KG1 (cell line): ENCODE measurements at regions not wholly inside any gene's neighbourhood (a gene's known extent, or its start where the extent isn't known, plus 50 kb on each side); places are given as distances from the start of the nearest gene placed in this dataset.

Experiments used
- DNase-seq: peaks from one replicate; lab custom pipeline; 2025; lab: John Stamatoyannopoulos, UW

DNA sequence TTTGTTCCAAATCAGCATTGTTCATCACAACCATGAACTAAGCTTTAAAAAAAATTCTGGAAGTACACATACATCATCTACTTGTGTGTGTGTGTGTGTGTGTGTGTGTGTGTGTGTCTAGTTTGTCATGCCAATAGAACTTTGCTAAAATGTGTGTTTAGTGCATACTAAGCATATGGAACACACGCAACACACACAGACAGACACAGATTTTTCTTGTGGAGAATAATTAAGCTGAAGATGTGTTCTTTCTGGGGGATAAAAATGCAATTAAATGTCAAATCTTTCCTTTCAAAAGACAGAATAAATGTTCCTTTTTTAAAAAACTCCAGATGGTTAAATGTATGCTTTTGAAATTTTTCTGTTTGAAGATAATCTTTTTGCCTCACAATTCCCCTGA lies 530.4 kb upstream of the INTU start:
- DNase-seq, result no peak

DNA sequence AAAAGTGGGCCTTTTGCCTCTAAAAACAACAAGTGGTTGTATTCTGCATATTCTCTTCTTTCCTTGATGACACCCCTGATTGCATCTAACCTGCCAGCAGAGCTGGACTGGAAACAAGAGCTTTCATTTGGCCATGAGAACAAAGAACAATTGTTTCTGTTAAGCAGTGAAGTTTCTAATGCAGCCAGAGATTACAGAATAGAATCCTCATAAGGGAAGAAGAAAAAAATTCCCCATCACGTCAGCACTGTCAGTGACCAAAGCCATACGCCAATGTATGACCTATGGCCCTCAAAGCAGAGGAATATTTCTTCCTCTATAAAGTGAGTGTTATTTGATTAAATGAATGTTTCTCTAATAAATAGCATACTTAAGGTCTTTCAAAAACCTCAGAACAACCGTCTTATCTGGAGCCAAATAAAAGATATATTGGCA lies 529.1 kb upstream of the INTU start:
- DNase-seq, result no peak

DNA sequence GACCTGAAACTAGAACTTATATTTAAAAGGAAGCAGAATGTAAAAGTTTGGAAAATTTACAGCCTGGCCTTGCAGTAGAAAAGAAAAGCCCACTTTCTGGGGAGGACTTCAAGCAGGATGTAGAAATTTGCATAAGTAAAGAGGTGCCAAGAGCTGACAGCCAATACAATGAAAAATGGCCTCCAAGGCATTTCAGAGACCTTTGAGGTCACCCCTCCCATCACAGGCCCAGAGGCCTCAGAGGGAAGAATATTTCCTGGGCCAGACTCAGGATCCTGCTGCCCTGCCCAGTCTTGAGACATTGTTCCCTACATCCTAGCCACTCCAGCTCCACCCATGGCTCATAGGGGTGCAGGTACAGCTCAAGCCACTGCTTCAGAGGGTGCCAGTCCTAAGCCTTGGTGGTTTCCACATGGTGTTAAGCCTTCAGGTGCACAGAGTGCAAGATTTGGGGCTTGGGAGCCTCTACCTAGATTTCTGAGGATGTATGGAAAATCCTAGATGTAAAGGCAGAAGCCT lies 518.9 kb upstream of the INTU start:
- DNase-seq, result no peak

DNA sequence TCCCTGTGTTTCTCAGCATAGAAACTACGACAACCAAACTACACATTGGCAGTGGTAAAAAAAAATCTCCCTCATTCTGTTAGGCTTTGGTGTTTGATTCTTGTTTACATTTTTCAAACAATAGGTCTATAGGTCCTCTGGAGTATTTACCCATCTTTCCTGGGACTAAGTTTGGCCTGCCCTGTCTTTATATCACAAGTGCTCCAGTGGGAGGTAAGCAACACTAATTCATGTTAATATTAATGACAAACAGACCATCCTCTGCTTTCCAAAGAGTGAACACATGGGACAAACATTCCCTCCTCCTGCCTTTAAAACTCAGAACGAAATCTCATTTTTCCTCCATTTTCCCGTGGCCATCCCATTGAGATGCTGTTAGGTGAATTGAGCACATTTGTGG lies 514.1 kb upstream of the INTU start:
- no peak for DNase-seq

DNA sequence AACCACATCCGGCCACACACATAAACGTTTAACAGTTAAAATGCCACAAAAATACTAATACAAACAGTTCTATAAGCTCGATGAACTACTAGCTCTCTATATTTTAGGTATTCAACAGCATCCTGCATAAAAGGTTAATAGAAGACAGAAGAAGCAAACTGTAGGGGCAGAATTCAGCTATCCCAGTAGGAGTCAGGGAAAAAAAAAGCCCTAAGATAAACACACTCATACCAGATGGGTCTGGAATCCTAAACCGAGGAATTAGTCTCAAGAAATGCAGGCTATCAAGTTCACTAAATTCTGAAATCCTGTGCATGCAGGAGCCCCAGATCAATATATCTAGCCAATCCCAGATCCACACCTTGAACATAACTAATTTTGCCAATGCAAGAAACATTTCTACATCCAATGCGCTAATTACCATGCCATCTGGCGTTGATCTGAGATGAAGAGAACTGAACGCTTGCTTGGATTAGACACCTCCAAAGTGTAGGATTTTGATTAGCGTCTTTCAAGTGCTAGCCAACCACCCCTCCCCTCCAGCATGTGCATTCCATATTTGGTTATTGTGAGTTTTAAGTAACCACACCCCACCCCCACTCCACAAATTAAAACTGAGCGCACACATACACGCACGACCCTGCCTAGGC lies 512.2 kb upstream of the INTU start:
- DNase-seq, result no peak

DNA sequence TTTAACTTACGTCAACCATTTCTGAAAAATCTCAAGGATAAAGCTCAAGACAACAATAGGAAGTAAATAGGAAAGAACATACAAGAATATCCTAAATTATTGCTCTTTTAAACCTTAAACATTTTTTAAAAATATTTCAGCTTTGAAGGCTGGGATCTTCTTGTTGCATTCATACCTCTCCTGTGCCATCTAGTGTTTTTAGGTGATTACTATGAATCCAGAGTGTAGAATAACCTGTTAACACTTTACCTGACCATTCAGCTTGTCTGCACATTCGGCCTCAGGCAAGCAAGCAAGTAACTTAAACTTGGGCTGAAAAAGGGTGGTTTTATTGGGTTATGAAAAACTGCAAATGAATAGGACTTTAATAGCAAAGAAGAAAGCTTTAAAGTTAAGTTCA lies 507.8 kb upstream of the INTU start:
- no peak for DNase-seq

DNA sequence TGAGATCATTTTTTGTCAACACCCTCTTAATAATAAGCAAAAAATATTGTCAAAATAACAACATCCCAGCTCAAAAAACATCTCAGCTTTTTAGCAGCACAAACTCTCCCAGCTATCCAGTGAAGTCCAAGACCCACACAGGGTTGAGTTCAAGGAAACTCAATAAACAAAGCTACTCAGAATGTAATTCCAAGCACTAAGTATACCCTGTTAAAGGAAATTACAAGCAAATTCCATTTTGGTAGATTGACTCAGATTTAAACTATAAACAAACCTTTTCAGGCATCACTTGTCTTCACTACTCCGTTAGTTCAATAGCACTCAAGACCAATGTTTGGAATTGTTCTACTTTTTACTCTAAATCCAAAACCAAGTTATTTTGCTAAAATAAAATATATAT lies 506.0 kb upstream of the INTU start:
- no peak for DNase-seq

DNA sequence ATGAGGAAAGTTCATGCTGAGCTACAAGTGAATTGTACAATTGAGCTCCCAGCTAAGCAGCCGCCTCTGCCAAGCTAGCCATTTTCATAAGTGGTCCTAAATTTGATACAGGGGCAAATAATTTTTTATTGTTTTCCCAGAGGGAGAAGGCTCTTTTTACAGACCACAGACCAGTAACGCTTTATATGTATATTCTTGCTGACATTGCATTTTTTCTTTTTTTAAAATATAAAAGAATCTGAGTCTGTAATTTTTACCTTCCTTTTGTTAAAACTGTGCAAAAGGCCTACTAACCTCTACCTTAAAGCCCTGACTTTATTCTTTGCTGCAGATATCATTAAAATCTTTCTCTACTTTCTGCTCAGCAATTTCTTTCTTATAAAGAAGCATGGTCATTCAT lies 501.2 kb upstream of the INTU start:
- no peak for DNase-seq

DNA sequence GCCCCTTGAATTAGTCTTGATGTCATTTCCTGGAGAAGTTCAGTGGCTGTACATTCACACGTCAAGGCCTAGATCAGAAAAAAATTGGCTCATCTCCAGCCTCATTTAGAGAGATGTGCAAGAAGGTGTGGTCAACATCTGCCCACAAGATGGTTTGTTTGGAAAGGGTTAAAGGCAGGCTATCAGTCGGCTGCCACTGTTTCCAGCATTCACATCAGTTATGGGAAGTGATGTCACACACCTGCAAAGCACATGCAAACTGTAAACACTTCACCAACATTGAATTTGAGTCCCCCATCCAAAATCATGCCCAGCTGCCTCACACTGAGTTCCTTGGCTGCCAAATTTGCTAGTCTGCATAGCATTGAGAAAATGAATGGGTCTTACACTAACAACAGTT lies 498.3 kb upstream of the INTU start:
- no peak for DNase-seq

DNA sequence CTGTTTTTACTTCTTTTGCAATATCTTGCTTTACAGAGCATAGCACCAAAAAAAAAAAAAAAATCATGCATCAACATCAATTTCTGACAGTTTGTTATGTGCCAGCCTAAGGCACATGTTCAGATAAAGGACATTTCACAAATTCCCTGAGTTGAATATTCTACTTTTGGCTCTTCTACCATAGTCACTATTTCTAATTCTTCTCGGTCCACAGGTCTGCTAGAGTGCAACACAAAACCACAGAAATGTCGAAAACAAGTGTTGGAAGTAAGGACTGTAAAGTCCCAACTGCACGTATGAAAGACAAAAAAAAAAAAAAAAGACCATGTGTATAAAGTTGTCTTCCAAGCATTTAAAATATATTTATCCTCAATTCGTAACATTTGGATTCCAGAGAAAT lies 494.2 kb upstream of the INTU start:
- DNase-seq, result no peak

DNA sequence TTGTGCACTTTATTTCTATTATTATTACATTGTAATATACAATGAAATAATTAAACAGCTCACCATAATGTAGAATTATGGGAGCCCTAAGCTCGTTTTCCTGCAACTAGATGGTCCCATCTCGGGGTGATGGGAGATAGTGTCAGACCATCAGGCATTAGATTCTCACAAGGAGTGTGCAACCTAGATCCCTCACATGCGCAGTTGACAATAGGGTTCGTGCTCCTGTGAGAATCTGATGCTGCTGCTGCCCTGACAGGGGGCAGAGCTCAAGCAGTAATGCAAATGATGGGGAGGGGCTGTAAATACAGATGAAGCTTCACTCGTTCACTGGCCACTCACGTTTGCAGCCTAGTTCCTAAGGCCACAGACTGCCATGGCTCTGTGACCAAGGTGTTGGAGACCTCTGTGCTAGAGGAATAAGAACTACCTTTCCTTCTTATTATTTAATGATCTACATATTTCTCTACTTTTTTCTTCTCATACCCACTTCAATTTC lies 492.9 kb upstream of the INTU start:
- no peak for DNase-seq

DNA sequence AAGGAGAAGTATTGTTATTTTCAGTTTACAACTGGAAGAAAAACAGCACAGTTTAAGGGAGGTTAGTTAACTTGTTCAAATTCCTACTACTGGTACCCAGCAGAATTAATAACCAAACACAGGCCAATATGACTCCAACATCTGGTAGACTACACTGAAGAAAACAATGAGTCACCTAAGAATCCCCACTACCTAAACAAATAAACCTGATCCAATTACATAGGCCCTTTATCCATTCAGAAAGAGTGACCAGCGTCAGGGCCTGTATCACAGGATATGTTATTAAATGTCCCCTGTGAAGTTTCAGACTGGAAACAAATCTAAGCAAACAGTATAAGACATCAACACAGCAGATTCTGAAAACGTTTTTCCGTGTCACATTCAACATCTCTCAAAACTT lies 492.5 kb upstream of the INTU start:
- DNase-seq, result no peak

DNA sequence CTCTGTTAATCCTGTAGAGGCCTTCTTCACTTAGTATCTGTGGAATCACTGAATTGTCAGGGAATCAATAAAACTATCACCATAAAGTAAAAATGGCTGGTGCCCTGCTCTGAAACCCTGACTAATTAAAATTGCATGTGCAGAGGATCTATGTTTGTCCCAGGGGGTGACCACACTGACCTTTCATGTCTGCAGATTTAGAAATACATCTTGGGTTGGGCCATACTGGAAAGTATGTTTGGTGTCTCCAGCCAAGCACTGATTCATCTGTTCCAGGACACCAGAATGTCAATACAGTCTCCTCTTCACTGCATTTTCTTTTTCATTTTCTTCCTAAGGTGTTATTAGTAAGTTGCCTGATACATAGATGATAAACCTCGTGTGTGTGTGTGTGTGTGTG lies 490.9 kb upstream of the INTU start:
- DNase-seq, result no peak

DNA sequence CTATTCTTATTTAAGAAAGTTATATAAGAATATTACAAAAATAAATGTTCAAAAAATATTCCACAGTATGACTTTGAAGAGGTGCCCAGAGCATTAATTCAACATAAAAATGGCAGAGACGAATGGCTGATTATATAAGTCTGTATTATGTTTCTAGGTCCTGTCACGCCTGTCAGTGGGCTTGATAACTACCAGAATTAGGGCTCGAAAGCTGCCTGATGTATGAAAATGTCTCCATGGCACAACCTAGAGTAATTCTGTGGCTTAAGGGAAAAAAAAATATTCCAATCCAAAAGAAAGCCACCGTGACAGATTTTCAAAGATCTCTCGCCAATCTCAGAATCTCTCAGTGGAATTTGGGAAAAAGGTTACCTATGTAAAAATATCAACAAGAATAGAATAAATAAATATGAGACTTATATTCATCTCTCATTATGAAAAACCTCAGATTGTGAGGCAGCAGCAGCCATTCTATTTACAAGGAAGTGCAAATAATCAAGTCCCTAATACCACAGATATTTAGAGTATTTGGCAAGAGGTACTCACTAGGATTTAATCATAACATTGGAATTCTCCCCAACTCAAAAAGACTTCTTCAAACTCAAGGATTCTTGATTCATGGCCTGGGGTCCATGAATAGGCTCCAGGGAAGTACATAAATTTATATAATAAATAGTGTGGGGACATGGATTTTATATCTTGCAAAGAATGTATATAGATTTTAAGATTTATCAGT lies 489.1 kb upstream of the INTU start:
- DNase-seq, result no peak

DNA sequence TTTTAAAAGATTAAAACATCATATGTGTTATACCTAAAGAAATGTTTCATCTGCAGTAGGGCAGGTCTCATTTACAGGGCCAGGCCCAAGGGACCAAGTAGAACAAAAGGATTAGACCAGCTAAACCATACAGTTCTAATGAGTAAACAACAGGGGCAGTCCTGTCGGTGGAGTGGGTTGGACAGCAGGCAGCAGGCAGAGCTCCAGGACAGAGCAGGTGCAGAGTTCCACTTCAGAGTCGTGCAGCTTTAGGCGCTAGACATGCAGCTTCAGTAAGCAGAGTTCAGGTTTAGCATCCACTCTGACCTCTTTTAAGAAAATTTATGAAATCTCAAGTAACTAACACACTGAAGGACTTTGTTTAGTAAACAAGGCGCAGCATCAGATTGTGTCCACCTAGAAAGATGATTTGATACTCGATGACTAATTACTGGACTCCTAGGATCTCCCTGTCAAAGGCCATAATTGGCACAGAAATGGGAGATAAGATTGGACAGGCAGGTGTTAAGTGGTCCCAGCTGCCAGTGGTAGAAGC lies 487.7 kb upstream of the INTU start:
- no peak for DNase-seq

DNA sequence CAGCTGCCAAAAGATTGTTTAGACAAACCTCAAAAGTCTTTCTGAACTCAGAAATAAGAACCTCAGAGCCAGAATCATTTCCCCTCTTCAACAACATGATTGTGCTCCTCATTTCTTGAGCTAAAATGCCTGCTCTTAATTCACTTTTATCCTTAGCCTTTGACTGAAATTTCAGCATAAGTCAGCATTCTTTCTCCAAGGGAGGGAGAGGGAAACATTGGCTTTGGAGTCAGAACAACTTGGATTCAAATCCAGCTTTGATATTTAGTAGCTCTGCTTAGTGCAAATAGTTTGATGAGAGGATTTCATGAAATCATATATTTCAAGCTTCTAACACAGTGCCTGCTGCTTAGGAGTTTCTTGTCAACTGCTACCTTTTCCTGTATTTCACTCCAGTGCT lies 484.6 kb upstream of the INTU start:
- DNase-seq, result no peak

DNA sequence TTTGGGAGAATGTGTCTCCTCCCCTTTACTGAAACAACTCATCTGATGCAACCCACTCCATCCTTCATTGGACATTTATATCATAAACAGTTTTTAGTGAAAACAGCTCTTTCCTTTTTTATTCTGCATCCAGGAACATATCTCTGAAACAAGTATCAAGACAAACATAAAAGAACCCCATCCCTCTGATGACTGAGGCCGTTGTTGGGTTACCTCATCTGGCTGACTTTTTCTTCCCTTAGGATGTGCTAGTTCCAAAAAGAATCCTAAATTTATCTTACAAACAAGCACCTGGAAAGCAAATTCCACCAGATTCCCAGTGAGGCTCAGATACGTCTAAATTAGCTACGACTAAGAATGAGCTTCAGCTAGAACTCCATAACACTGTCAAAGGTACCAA lies 483.7 kb upstream of the INTU start:
- DNase-seq, result no peak

DNA sequence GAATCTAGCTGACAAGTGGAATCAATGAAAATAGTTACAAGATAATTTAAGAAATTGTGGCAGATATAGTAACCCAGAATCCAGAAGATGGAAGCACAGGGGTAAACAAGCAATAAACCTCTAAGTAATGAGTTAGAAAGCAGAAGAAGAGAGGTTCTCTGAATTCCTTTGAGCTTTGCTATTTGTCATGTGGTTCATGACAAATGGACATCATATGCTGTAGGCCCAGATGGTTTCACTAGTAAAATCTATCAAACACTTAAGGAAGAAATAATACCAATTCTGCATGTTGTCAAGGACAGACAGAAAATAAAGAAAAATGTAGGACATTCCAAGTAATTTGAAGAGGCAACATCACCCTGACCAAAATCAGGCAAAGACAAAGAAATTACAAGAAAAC lies 480.8 kb upstream of the INTU start:
- DNase-seq, result no peak

DNA sequence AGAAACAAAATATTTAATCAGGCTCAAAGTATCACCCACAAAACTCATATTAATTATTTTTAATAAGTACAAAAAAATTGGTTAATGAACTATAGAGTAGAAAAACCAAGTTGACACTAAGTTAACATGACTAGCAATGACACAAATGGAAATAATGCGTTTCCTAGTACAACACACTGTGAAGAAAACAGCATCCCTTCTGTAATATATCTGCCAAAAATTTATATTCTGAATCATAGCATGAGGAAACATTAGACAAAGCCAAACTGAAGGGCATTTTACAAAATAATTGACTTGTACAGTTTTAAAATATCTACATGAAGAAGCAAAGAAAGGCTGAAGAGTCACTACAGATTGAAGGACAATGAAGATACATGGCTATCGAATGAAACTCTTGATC lies 477.6 kb upstream of the INTU start:
- DNase-seq, result no peak

DNA sequence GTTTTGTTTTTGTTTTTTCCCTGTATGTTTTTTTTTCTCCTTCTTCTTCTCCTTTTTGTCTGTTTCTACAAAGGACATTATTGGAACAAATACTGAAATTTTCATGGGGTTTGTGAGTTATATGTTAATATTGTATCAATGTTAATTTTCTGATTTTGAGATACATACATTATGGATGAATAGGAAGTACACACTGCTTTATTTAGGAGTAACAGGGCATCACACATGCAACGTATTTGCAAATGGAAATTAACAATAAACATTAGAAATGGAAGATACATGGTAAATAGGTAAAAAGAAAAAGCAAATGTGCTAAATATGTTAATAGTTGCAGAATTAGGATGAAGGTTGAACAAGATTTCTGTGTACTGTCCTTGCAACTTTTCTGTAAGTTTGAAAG lies 477.2 kb upstream of the INTU start:
- no peak for DNase-seq

DNA sequence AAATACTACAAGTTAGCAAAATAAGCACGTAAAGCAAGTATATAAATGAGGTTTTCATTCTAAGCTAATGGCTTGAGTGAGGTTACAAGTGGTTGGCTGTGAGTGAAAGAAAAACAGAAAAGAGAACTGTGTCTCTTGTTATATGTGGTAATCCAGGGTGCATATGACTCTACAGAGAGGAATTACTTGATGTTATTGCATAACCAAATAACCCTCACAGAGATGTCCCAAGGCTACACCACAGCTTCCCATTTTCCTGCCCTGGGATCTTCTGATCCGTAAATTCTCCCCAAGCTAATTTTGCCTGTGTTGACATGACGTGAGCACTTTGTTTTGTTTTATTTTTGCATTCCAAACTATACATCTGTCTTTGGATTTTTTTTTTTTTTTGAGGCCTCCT lies 470.0 kb upstream of the INTU start:
- DNase-seq, result no peak

DNA sequence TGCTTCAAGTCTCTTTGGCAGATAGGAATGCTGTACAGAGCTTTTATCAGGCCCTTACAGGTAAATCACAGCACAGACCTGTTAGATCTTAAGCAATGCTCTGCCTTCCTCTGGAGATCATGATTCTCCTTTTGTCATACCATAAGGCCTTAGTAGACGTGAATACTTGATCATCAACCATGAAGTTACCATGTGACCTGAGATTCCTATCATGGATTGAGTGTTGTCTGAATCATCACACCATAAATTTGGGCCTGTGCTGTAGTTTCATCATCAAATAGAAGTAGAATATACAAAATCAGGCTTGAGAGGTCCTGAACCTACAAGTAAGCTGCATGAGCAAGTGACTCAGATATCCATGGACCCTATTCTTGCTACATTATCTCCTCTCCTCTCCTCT lies 466.8 kb upstream of the INTU start:
- DNase-seq, result no peak

DNA sequence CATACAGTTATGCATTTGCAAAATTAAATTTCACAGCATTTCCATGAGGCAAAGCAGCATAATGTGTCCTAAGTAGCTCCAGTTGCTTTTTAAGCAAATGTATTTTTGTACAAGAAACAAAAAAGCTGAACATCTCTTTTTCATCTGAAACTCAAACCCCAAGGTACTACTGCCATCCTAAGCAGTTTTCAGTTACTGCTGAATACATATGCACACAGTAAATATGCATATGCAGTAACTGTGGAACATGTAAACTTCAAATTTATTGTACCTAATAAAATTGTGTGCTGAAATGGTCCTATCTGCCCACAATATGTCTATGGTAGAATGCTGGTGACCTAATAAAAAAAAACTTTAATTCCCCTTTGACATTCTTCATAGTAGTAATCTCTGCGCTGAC lies 458.6 kb upstream of the INTU start:
- no peak for DNase-seq
